T47D (cell line): ENCODE measurements at regions not wholly inside any gene's neighbourhood (a gene's known extent, or its start where the extent isn't known, plus 50 kb on each side); places are given as distances from the start of the nearest gene placed in this dataset.
"Not testable (repeated sequence)": the region's sequence is repeated elsewhere in the genome, so short reads cannot be mapped to it uniquely, and the experiment has no call there.

Experiments used
- DNase-seq, 2 experiments: peaks; one replicate each; pipeline versions ENCODE4 v3.0.0 to v3.0.0-alpha.2; 2011 to 2012; ENCODE audit warnings: low read depth in 1 of 2, low spot score in 1 of 2
- JUND ChIP-seq: IDR thresholded peaks from 2 replicates; pipeline ENCODE4 v1.6.1; 2012; ENCODE audit warnings: low read depth
- in situ Hi-C: cut with HindIII; loops from 2 replicates; pipeline ENCODE4 v1.10.0; 2016; ENCODE audit warnings: low sequenced_read_pairs, low pct_unique_long_range_greater_than_20kb

DNA sequence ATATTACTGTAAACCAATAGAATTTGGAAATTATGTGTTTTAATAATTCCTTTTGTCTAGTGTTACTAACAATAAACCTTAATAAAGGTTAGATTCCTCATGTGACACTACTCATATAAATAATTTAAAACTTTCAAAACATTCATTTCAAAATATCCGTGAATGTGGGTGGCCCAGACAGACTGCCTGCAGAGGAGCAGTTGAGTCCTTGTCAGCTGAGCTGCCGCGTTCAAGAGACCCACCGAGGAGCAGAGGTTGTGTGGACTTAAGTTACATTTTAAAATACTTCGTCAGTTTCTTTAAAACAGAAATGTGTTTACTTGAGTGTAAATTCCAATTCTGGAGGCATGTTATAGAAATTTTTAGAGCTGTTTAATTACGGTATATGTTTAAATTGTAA is 64.2 kb upstream of the HGFAC start:
- no peak for TF ChIP-seq JUND
- no peak for DNase-seq
- in situ Hi-C loops, result no loop called here

GRCh38 chr4:3380336-3380735 is 61.4 kb upstream of the HGFAC start:
- in situ Hi-C loops, DNase-seq: not testable (repeated sequence)

- in situ Hi-C loops, result not testable (repeated sequence)
These were observed 60.6 kb upstream of the HGFAC start for GRCh38 chr4:3381208-3381607.

DNA sequence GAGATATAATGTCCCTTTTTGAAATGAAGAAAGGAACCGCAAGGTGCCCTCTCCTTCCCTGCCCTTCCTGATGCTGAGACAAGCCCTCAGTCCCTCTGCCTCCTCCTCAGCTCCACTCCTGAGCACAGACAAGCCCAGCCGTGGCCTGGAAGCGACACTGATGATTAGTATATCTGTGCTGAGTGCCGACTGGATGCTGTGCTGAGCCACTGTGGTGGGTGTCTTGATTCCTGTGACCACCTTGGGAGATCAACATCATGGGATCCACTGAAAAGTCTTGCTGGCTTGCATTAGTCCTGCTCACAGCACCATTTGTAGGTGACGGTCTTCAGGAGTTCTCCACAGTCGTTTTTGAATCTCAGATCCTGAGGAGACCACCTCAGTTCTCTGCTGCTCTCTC is 59.5 kb upstream of the HGFAC start:
- no peak for DNase-seq
- TF ChIP-seq JUND, result no peak
- in situ Hi-C loops, result no loop called here

More at GRCh38 chr4:3381208-3381607, 60.6 kb upstream of the HGFAC start:
- not testable (repeated sequence) for DNase-seq

DNA sequence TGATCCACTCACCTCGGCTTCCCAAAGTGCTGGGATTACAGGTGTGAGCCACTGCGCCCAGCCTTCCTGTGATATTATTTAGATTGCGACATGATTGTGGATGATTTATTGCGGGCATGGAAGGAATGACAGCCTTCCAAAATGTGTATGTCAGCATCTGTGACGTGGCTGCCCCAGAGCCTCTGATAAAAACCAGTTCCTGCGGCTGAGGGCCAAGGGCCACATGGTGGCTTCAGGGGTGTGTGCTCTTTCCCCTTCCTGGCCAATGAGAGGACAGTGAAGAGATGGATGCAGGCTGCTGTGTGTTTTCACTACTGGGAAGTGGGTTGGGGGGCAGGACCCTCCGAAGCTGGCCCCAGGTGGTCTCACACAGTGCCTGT is 57.4 kb upstream of the HGFAC start:
- in situ Hi-C loops, result no loop called here
- TF ChIP-seq JUND, result no peak

GRCh38 chr4:3384771-3385710 is 56.7 kb upstream of the HGFAC start:
- in situ Hi-C loops, result no loop called here

More for the DNA sequence above, 57.4 kb upstream of the HGFAC start:
- DNase-seq, result no peak

GRCh38 chr4:3385711-3386420 is 55.9 kb upstream of the HGFAC start:
- DNase-seq, result no peak
- TF ChIP-seq JUND, result no peak
- in situ Hi-C loops, result no loop called here

More at GRCh38 chr4:3384771-3385710, 56.7 kb upstream of the HGFAC start:
- TF ChIP-seq JUND, result no peak
- no peak for DNase-seq

GRCh38 chr4:3386526-3386925 is 55.2 kb upstream of the HGFAC start:
- TF ChIP-seq JUND, result no peak
- in situ Hi-C loops, result no loop called here

DNA sequence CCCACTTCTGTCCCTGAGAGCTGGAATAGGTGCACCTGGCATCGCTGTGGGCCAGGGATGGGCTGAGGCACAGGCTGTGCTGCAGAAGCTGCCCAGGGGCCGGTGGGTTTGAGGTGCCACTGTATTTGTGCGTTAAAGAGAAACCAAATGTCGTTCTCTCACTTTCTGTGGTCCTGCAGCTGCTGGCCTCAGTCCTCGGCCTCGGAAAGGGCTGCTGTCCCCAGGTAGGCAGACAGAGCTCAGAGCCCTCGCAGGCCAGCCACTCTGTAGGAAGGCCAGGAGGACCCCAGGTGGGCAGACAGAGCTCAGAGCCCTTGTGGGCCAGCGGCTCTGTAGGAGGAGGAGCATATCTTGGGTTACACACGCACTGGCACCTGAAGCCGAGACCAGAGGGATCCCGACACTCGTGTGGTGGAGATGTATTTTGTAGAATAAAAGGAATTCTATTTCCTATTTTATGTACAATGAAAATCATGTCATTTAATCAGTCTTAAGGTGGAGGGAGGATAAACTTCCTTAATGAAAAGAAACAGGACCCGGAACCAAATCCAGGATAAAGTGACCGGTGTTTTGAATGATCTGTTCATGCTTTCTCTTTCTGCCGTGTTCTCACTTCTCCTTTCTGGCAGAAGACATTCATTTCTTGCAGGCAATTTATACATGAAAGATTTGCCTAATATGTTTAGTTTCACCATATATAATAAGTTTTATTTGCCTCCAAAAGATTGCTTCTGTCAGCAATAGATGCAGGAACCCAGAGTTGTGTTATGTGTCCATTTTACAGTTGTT is 54.4 kb upstream of the HGFAC start:
- in situ Hi-C loops, result no loop called here
- no peak for DNase-seq
- TF ChIP-seq JUND, result no peak

More at GRCh38 chr4:3386526-3386925, 55.2 kb upstream of the HGFAC start:
- DNase-seq, result no peak

DNA sequence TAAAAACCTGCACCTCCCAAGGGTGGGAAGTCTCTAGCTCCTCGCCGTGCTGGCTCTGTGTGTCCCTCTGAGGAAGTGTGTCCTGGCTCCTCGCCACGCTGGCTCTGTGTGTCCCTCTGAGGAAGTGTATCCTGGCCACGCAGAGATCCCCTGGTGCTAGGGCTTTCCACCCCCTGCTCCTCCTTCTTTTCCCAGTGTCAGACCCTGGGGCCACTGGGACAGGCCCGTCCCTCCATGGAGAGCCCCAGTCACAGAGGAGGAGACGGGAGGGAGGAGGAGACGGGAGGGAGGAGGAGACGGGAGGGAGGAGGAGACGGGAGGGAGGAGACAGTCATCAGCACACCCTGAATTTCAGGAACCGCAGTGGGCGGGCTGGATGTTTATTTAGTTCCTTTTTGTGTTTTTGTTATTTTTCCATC is 53.8 kb upstream of the HGFAC start:
- peak; percentile 84 to 90 for DNase-seq
- no peak for TF ChIP-seq JUND
- in situ Hi-C loops, result no loop called here

- no peak for TF ChIP-seq JUND
- in situ Hi-C loops, result no loop called here
- no peak for DNase-seq
These were observed 53.1 kb upstream of the HGFAC start for GRCh38 chr4:3388471-3389232.
